T-helper 2 cell (primary cell): ENCODE measurements at regions not wholly inside any gene's neighbourhood (a gene's known extent, or its start where the extent isn't known, plus 50 kb on each side); places are given as distances from the start of the nearest gene placed in this dataset.
"Not testable (repeated sequence)": the region's sequence is repeated elsewhere in the genome, so short reads cannot be mapped to it uniquely, and the experiment has no call there.

ENCODE experiments used
- DNase-seq, 5 experiments: peaks; one replicate each; pipeline versions ENCODE4 v3.0.0 to v3.0.0-alpha.2; 2012 to 2022

- not testable (repeated sequence) for DNase-seq
These were observed 64.8 kb downstream of the B4GALT7 start for GRCh38 chr5:177664737-177665136.

- not testable (repeated sequence) for DNase-seq
These were observed 65.2 kb downstream of the B4GALT7 start for GRCh38 chr5:177665172-177665571.

- DNase-seq = not testable (repeated sequence)
These were observed 66.0 kb downstream of the B4GALT7 start for GRCh38 chr5:177665960-177666359.

- not testable (repeated sequence) for DNase-seq
These were observed 71.3 kb downstream of the B4GALT7 start for GRCh38 chr5:177671035-177671754.

- DNase-seq = peak; percentile 50 to 72 (median 64)
These were observed 72.1 kb downstream of the B4GALT7 start for GRCh38 chr5:177671755-177672690.
